ENCODE measurements at regions not wholly inside any gene's neighbourhood (a gene's known extent, or its start where the extent isn't known, plus 50 kb on each side); places are given as distances from the start of the nearest gene placed in this dataset.
"Not testable (repeated sequence)": the region's sequence is repeated elsewhere in the genome, so short reads cannot be mapped to it uniquely, and the experiment has no call there.

DNA sequence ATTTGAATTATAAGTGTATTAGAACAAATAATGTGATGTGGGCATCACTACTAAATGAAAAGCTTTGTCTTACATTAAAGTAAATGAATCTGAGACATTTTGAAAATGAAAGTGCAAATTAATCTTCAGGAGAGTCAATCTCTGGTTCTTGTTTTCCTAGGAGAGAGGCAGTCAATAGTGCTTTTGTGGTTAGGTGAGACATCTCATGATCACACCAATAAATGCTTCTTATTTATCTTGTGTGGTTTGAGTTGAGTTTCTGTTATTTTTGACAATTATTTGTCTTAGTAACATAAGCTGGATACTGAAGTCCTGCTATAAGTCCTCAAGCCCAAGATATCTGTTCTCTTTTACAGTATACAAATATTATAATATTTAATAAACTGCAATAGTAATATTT lies 1378.0 kb upstream of the PCDH9 start:
- no peak for DNase-seq

DNA sequence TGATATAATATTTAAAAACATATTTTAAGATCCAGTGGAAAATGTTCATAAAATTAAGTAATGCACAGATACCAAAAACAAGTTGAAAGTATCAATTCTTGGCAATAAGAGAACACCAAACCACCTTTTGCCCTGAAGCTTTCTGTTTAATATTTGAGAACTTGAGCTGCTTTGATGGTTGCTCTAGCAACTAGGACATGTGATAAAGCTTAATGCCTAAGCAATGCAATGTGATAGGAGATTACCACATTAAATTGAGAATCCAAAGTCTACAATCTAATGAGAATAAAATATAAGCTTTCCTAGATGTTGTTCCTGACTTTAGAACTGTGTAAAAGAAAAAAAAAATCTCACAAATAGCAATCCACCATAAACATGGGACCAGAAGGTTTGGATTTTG lies 1367.5 kb upstream of the PCDH9 start:
- DNase-seq: no peak

- DNase-seq: no peak
Measured at GRCh38 chr13:68588623-68589022, 1358.5 kb upstream of the PCDH9 start.

DNA sequence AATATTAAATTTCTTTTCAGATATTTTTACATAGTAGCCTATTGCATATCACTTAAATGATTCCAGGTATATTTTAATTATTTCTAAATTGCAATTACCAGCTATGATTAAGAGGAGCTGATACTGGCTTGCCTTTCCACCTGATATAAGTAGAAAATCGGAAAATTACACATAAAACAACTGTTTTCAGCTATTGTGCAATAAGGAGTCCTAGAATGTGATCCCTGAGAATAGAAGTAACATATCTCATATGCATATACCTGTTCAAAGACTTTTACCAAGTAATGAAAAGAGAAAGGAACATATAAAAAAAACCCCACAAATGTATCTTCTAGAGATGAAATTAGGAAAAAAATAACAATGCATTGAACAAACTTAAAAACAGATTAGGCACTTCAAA lies 1354.6 kb upstream of the PCDH9 start:
- no peak for DNase-seq

GRCh38 chr13:68574053-68574452 lies 1343.9 kb upstream of the PCDH9 start:
- no peak for DNase-seq

DNA sequence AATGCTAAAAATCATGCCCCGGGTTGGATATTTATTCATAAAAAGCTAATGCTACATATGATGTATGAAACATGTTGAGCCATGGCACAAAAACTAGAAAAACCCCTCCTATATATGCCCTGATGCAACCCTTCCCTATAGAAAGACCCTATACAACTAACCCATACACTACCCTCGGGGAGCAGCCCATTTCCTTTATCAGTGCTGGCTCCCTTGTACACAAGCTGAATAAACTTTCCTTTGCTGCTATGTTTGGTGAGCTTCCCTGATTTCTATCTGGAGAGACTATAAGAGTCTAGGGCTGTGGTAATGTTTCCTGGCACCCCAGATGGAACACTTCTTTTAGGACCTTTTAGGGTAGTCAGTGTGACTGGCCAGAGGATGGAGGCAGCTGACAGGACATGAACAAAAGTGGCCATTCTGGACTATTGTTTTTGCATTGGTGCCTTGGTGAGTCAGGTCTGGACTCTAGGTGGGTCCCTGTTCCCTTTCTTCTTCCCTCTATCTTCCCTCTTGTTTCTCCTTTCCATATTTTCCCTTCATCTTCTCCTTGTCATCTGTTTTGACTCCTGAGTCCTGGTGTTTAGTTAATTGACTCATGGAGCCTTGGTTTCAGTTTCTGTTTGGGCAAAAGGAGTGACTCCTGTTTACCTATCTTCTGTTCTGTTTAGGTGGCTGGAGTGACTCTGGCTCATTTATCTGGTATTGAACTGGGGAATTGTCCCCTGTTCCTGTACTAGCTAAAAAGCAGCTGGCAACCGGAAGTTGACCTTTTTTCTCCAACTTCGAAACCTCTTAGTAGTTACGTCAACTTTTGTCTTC lies 1321.8 kb upstream of the PCDH9 start:
- DNase-seq: no peak

GRCh38 chr13:68550330-68550729 lies 1320.2 kb upstream of the PCDH9 start:
- DNase-seq: no peak

DNA sequence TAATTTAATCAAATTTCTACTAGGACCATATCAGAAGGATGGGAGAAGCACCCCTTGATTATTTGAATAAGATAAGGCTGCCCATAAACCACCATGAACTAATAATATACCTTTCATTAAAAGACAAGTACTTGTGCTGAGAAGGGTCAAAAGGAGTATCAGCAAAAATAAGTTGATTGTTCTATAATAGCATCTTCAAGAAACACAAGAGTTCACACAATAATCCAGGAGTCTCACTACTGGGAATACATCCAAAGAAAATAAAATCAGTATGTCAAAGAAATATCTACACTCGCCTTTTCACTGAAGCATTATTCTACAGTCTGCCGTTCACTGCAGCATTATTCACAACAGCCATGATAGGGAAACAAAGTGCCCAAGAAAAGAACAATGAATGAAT lies 1310.1 kb upstream of the PCDH9 start:
- DNase-seq: no peak

DNA sequence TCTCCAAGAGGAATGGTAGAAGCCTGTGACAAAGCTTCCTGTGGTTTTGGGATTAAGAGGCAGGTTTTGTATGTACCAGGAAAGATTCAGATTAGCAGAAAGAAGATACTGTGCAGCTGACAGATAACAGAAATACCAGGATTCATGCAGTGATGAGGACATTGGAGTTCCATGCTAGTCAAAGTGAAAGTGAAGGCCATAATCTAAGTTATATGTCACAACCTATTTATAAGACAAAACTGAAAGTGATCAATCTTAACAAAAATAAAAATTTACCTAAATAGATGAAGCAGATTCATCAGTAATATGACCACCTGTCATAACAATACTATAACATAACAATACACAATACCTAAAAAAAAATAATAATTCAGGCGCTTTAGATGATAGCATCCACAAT lies 1305.2 kb upstream of the PCDH9 start:
- no peak for DNase-seq

DNA sequence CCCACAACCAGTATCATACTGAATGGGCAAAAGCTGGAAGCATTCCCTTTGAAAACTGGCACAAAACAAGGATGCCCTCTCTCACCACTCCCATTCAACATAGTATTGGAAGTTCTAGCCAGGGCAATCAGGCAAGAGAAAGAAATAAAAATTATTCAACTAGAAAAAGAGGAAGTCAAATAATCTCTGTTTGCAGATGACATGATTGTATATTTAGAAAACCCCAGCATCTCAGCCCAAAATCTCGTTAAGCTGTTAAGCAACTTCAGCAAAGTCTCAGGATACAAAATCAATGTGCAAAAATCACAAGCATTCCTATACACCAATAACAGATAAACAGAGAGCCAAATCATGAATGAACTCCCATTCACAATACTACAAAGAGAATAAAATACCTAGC lies 1297.0 kb upstream of the PCDH9 start:
- DNase-seq: not testable (repeated sequence)

DNA sequence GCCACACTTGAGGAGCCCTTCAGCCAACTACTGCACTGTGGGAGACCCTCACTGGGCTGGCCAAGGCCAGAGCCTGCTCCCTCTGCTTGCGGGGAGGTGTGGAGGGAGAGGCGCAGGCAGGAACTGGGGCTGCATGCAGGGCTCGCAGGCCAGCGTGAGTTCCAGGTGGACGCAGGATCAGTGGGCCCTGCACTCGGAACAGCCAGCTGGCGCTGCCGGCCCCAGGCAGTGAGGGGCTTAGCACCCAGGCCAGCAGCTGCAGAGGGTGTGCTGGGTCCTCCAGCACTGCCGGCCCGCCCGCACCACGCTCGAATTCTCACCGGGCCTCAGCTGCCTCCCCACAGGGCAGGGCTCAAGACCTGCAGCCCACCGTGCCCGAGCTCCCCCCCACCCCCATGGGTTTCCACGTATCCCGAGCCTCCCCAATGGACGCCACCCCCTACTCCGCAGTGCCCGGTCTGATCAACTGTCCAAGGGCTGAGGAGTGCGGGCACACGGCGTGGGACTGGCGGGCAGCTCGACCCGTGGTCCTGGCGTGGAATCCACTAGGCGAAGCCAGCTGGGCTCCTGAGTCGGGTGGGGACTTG lies 1293.8 kb upstream of the PCDH9 start:
- no peak for DNase-seq

- no peak for DNase-seq
Measured at GRCh38 chr13:68522184-68522583, 1292.0 kb upstream of the PCDH9 start.

- DNase-seq: no peak
Measured at GRCh38 chr13:68509734-68510621, 1279.8 kb upstream of the PCDH9 start.

DNA sequence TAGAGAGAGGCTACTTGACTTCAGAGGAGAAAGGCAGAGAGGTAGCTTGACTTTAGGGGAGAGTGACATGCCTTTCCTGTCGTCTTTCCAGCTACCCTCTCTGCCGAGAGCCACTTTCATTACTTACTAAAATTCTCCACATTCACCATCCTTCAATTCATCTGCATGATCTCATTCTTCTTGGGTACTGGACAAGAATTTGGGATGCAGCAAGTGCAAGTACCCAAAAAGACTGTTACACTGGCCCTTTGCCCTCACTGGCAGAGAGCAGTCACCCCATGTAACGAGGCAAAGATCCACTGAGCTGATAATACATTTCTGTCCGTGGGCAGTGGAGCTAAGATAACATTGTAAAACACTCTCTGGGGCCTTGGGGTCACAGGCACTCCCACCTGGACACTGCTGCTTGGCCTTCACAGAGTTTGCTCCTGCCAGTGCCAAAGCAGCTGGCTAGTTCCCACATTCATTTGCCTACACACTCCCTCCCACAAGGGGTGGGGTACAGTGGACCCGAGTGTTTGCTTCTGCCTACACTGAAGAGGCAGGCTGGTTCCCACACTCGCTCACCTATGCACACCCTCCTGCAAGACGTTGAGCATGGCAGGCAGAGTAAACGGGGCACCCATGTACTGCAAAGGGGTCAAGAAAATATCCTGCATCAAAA lies 1276.9 kb upstream of the PCDH9 start:
- no peak for DNase-seq

DNA sequence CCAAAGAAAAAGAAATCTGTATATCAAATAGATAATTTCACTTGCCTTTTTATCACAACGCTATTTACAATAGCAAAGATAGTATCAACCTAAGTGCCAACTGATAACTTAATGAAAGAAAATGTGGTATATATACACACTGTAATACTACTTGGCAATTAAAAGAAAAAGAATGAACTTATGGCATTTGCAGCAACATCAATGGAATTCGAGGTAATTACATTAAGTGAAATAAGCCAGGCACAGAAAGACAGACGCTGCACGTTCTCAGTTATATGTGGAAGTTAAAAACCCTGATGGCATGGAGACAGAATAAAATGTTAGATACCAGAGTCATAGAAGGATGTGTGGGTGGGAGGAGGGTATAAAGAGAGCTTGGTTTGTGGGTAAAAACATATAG lies 1260.5 kb upstream of the PCDH9 start:
- DNase-seq: no peak

- no peak for DNase-seq
Measured at GRCh38 chr13:68481130-68481529, 1251.0 kb upstream of the PCDH9 start.

GRCh38 chr13:68473834-68474326 lies 1243.7 kb upstream of the PCDH9 start:
- DNase-seq: no peak

DNA sequence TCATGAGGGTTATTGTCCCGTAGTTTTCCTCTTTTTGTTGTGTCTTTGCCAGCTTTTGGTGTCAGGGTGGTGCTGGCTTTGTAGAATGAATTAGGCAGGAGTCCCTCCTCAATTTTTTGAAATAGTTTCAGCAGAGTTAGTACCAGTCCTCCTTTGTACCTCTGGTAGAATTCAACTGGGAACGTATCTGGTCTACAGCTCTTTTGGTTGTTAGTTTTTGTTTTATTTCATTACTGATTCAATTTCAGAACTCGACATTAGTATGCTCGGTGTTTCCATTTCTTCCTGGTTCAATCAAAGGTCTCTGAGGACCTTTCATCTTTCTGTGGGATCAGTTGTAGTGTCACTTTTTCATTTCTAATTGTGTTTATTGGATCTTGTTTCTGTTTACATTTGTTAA lies 1237.0 kb upstream of the PCDH9 start:
- DNase-seq: no peak

DNA sequence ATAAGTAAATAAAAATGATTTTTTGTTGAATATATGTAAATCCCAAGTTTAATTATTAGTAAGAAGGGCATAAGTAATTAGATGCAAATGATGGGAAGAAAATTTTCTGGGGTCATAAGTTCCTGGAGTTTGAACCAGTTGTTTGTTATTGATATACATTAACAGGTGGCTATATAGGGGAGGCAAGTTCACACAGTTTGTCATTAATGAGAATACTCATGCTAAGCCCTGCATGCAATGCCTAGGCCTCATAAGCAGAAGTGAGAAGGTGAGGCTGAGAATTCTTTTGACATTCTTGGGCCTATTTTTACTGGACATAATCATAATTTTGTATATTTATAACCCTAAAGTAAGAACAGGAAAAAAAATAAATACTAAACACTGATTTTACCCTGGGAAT lies 1210.7 kb upstream of the PCDH9 start:
- DNase-seq: no peak

GRCh38 chr13:68439817-68440216 lies 1209.7 kb upstream of the PCDH9 start:
- DNase-seq: peak; percentile 18

- peak; percentile 44 for DNase-seq
Measured at GRCh38 chr13:68428292-68428691, 1198.2 kb upstream of the PCDH9 start.

- no peak for DNase-seq
Measured at GRCh38 chr13:68417801-68418200, 1187.7 kb upstream of the PCDH9 start.

DNA sequence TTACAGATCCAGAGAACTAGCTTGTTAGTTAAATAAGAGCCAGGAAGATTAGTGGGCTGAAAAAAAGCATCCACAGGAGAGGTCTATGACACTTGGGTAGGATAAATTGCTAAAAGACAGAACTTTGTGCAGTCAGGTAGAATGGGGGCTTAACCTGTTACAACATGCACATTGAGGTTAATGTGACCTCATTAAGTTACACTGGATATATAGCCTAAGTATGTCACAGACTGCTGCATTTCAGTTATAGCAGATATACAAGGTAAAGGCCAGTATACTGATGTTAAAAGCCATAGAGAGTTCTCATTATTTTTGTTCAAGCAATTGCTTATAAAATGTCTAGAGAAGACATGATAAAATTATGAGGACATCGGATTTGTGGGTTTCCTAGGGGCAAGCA lies 1179.9 kb upstream of the PCDH9 start:
- DNase-seq: no peak
